ENCODE measurements at regions not wholly inside any gene's neighbourhood (a gene's known extent, or its start where the extent isn't known, plus 50 kb on each side); places are given as distances from the start of the nearest gene placed in this dataset.

- TF ChIP-seq CTCF (IDR thresholded peaks at IDR 0.05; ENCODE audit: insufficient read depth, low read length, poor library complexity, severe bottlenecking) (no peak), EZH2phosphoT487 (conservative IDR thresholded peaks at IDR 0.05; ENCODE audit: low read length) (no peak)
These were observed 378.7 kb upstream of the AZI2 start for GRCh38 chr3:28727307-28727706.
